CD4-positive, alpha-beta T cell (primary cell): ENCODE measurements at regions not wholly inside any gene's neighbourhood (a gene's known extent, or its start where the extent isn't known, plus 50 kb on each side); places are given as distances from the start of the nearest gene placed in this dataset.

Source experiments
- ATAC-seq: fragments of 200-7000 bp; cut with Tn5 transposase; one replicate; pipeline ENCODE4 v1.10.0; 2022; ENCODE audit warnings: mild to moderate bottlenecking; ENCODE audit not compliant: poor library complexity
- CTCF ChIA-PET: fragments of 350-600 bp; sonication (Branson Sonifier 250); formaldehyde crosslinking; loops from one replicate; lab custom pipeline; 2021; ENCODE audit warnings: antibody characterized with exemption, inconsistent platforms; lab: Charles Lee
- POLR2A ChIA-PET: fragments of 350-600 bp; sonication (Branson Sonifier 250); formaldehyde crosslinking; loops from one replicate; lab custom pipeline; 2021; ENCODE audit warnings: antibody characterized with exemption, inconsistent platforms; lab: Charles Lee
- DNase-seq, 14 experiments: peaks; one replicate each; pipeline ENCODE4 v3.0.0-alpha.2; 2013 to 2020; ENCODE audit warnings: mixed read lengths in 2 of 14
- H3K27ac ChIP-seq, 2 donors: one replicate each; pipeline versions ENCODE4 v1.5.1 to v1.7.0; 2013; ENCODE audit warnings: low read length in 2 of 2, low read depth in 1 of 2, mild to moderate bottlenecking in 1 of 2
- H3K27me3 ChIP-seq, 2 experiments: 1 replicate in 1 of 2; 2 replicates in 1 of 2; pipeline versions ENCODE4 v1.6.1 to v1.7.0; 2013; ENCODE audit warnings: low read length in 2 of 2, control low read depth in 1 of 2, mild to moderate bottlenecking in 1 of 2, moderate library complexity in 1 of 2; ENCODE audit not compliant: insufficient read depth in 2 of 2, control insufficient read depth in 1 of 2
- H3K36me3 ChIP-seq: one replicate; pipeline ENCODE4 v1.6.1; 2013; ENCODE audit warnings: low read length, control low read depth; ENCODE audit not compliant: insufficient read depth
- H3K4me1 ChIP-seq: one replicate; pipeline ENCODE4 v1.6.1; 2013; ENCODE audit warnings: low read length, control low read depth; ENCODE audit not compliant: insufficient read depth
- H3K4me3 ChIP-seq: one replicate; pipeline ENCODE4 v1.5.1; 2013; ENCODE audit warnings: mild to moderate bottlenecking, low read length, moderate library complexity
- H3K9me3 ChIP-seq, 2 experiments: 1 replicate in 1 of 2; 2 replicates in 1 of 2; pipeline versions ENCODE4 v1.6.1 to v1.7.0; 2013; ENCODE audit warnings: low read length in 2 of 2, mild to moderate bottlenecking in 2 of 2, control low read depth in 1 of 2, moderate library complexity in 1 of 2; ENCODE audit not compliant: control insufficient read depth in 1 of 2, insufficient read depth in 1 of 2
- H3K27ac Mint-ChIP-seq: one replicate; pipeline ENCODE4 v1.8.0; 2020; ENCODE audit warnings: mixed read lengths
- H3K27me3 Mint-ChIP-seq: one replicate; pipeline ENCODE4 v1.8.0; 2021; ENCODE audit warnings: mixed read lengths
- H3K36me3 Mint-ChIP-seq: one replicate; pipeline ENCODE4 v1.8.0; 2021; ENCODE audit warnings: low read depth, mixed read lengths
- H3K4me1 Mint-ChIP-seq: one replicate; pipeline ENCODE4 v1.8.0; 2021; ENCODE audit warnings: low read depth, mixed read lengths
- H3K4me3 Mint-ChIP-seq: one replicate; pipeline ENCODE4 v1.8.0; 2020; ENCODE audit warnings: mild to moderate bottlenecking, mixed read lengths
- H3K9me3 Mint-ChIP-seq: one replicate; pipeline ENCODE4 v1.8.0; 2020; ENCODE audit warnings: mixed read lengths
- intact Hi-C, 2 experiments: fragments of 100-400 bp; cut with DNase I in 1 of 2; cut with micrococcal nuclease in 1 of 2; formaldehyde crosslinking; loops; one replicate each; pipeline versions ENCODE4 v1.15.1 to v1.9.0; 2023 to 2025; cut with DNase I, micrococcal nuclease
- TF ChIP-seq, protein P1 (sequence below): fragments of 200-600 bp; IDR thresholded peaks from one replicate; pipeline ENCODE4 v1.8.0; 2022; ENCODE audit warnings: antibody characterized with exemption, mild to moderate bottlenecking

- H3K9me3 ChIP-seq = peaks cover 0 to 22% of the 10 kb centered on the region in 2 experiments
- Mint-ChIP-seq H3K4me1 (no peaks in the 10 kb centered on the region), H3K27me3 (no peaks in the 10 kb centered on the region), H3K4me3 (no peak overlapping the region), H3K9me3 (peaks cover 5% of the 10 kb centered on the region), H3K27ac (no peak overlapping the region), H3K36me3 (no peaks in the 10 kb centered on the region)
- TF ChIP-seq, protein P1, sequence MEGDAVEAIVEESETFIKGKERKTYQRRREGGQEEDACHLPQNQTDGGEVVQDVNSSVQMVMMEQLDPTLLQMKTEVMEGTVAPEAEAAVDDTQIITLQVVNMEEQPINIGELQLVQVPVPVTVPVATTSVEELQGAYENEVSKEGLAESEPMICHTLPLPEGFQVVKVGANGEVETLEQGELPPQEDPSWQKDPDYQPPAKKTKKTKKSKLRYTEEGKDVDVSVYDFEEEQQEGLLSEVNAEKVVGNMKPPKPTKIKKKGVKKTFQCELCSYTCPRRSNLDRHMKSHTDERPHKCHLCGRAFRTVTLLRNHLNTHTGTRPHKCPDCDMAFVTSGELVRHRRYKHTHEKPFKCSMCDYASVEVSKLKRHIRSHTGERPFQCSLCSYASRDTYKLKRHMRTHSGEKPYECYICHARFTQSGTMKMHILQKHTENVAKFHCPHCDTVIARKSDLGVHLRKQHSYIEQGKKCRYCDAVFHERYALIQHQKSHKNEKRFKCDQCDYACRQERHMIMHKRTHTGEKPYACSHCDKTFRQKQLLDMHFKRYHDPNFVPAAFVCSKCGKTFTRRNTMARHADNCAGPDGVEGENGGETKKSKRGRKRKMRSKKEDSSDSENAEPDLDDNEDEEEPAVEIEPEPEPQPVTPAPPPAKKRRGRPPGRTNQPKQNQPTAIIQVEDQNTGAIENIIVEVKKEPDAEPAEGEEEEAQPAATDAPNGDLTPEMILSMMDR = no peak
- intact Hi-C loops = no loop called here
- ChIA-PET POLR2A (no interaction called here), CTCF (no interaction called here)
- no peaks in the 10 kb centered on the region for H3K4me1 ChIP-seq
- H3K4me3 ChIP-seq = no peak overlapping the region
- no peak overlapping the region for H3K27ac ChIP-seq
- DNase-seq (no peak), ATAC-seq (no peak)
- no peaks in the 10 kb centered on the region for H3K27me3 ChIP-seq
- H3K36me3 ChIP-seq = no peaks in the 10 kb centered on the region
Measured at GRCh38 chr1:217373761-217374701, 256.9 kb downstream of the GPATCH2 start.

- Histone ChIP-seq H3K36me3 (no peaks in the 10 kb centered on the region), H3K9me3 (peaks cover 0 to 19% of the 10 kb centered on the region in 2 experiments), H3K27me3 (no peaks in the 10 kb centered on the region), H3K4me1 (no peaks in the 10 kb centered on the region), H3K4me3 (no peak overlapping the region), H3K27ac (no peak overlapping the region)
- intact Hi-C loops = no loop called here
- no peaks in the 10 kb centered on the region for H3K4me1 Mint-ChIP-seq
- H3K9me3 Mint-ChIP-seq = peaks cover 5% of the 10 kb centered on the region
- no peak overlapping the region for H3K27ac Mint-ChIP-seq
- POLR2A ChIA-PET = no interaction called here
- CTCF ChIA-PET = no interaction called here
- H3K36me3 Mint-ChIP-seq = no peaks in the 10 kb centered on the region
- H3K4me3 Mint-ChIP-seq = no peak overlapping the region
- no peaks in the 10 kb centered on the region for H3K27me3 Mint-ChIP-seq
- TF ChIP-seq, protein P1 = no peak
- DNase-seq (no peak), ATAC-seq (no peak)
Measured at GRCh38 chr1:217372049-217372970, 258.6 kb downstream of the GPATCH2 start.

DNA sequence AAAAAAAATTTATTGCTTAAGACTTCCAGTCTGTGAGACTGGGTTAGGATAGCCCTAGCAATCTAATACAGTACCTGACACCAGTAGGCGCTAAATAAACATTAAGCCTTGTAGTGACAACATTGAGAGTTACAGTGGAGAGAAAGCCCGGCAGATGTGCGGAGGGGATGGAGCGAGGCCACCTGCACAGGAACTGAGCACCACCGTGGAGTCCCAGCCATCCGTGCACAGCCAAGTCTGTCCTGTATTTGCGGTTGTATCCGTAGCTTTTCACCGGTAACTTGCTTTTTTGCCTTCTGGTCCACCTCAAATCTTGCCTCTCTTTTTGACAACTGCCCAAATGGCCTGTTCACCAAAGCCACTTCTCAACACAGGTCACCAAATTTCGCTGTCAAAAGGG, 260.1 kb downstream of the GPATCH2 start:
- CTCF ChIA-PET = no interaction called here
- POLR2A ChIA-PET = no interaction called here
- H3K36me3 Mint-ChIP-seq = no peaks in the 10 kb centered on the region

More for the DNA sequence above, 260.1 kb downstream of the GPATCH2 start:
- Mint-ChIP-seq H3K27me3 (no peaks in the 10 kb centered on the region), H3K4me3 (no peak overlapping the region), H3K27ac (no peak overlapping the region), H3K4me1 (no peaks in the 10 kb centered on the region), H3K9me3 (peaks cover 3% of the 10 kb centered on the region)
- H3K27ac ChIP-seq = no peak overlapping the region
- no peaks in the 10 kb centered on the region for H3K4me1 ChIP-seq
- DNase-seq (no peak), ATAC-seq (no peak)
- TF ChIP-seq, protein P1 = no peak
- peaks cover 0 to 19% of the 10 kb centered on the region in 2 experiments for H3K9me3 ChIP-seq
- H3K4me3 ChIP-seq = no peak overlapping the region
- no peaks in the 10 kb centered on the region for H3K36me3 ChIP-seq
- no peaks in the 10 kb centered on the region for H3K27me3 ChIP-seq
- intact Hi-C loops = no loop called here
